HG03460 (cell line): ENCODE measurements at regions not wholly inside any gene's neighbourhood (a gene's known extent, or its start where the extent isn't known, plus 50 kb on each side); places are given as distances from the start of the nearest gene placed in this dataset.
A peak's percentile ranks its signal among the peaks of the same experiment; 100 is the strongest.

Experiments used
- ATAC-seq: cut with Tn5 transposase; IDR thresholded peaks from one replicate; pipeline ENCODE4 v1.9.1; 2021; ENCODE audit not compliant: unreplicated experiment

DNA sequence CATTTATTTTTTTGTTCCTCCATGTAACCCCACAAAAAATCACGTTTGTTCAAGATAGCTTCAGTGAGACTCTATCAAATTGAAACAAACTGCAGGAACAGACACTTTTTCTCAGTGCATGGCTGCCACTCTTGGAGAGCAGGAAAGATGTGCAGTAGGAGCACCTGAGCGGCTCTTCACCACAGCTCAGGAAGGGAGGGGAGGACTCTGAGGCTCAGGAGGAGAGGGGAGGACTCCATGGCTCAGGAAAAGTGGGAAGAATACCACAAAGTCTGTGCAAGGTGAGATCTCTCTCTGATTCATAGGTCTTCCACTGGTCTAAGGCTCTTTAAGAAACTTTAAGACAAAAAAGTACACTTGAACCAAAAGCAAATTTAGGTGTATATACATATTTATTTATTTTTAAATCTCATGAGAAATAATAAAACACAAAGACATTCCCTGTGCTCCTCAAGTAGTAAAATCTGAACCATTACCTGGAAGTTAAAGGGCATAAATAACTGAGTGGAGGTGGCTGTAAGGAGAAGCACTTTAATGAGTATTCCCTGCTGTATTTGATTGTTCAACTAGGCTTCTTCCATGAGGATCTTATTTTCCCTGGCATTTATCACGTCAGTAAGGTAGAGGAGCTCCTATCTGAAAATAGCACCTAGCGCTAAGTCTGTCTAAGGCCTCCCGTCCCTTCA, 69.2 kb upstream of the CCN6 start:
- ATAC-seq: no peak

DNA sequence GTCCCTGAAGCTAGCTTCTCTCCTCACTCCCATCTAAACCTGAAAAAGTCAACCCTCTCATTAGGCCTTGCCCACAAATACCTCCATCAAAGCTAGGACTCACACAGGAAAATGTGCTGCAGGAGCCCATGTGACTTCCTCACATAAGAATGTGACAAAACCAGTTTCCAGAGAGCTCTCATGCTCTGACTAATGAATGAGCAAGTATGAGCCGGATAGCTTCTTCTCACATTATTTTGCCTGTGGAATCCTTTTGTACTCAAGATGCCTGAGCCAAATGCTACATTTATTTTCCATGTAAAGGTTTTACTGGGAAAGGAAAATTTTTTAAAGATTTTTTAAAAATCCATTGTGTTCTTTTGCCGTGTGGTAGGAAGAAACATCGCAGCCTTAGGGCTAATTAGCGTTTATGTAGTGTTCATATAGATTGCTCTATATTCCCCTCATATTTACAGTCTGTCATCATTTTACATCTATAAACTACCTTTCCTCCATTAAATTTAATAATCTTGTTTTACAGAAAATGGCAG, 68.6 kb upstream of the CCN6 start:
- ATAC-seq: no peak

DNA sequence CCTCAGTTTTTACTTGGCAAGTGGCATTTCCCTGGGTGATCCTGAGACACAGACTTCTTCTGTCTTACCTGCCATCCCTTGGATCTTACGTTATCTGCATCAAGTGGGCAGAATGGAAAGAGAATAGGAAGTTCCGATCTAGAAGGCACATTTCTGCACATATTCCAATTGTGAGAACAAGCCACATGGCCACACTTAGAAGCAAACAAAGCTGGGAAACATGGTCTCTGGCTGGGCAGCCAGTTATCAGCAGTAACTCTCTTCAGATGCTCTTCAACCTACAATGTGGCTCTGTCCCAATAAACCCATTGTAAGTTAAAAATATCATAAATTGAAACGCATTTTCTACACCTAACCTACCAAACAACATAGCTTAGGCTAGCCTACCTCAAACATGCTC, 67.3 kb upstream of the CCN6 start:
- no peak for ATAC-seq

DNA sequence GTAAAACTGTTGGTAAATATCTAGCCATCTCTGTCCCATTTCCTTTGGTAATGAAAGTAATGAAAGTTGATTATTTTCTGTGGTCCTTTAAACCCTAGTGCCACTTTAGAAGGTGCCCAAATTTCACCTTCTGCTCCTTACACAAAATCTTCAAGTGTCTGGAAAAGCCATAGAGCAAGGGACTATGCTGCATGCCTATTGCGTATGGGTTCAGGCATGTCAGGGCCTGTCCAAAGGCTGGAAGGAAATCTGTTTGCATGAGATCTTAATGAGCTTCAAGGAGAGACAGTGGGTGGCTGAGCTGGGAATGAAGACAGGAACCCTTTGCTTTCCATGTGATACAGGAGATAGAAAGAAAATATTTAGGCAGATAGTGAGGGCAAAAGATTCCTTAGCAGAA, 66.6 kb upstream of the CCN6 start:
- no peak for ATAC-seq

DNA sequence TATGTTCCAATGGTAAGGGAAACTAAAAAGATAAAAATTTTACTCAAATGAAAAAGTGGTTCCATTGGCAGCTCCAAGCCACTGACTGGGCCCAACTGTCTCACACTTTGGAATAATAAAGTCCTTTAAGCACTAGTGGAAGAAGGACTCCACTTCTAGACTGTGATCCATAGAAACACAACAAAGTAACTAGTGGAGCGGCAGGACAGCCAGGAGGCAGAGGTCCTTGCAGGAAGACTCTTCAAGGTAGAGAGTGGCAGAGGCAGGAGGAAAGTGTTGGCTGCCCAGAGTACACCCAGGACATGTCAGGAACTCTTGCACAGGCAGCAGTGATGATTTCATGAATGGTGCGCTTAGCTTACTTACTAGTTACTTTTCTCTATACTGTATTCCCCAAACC, 65.0 kb upstream of the CCN6 start:
- ATAC-seq: no peak

DNA sequence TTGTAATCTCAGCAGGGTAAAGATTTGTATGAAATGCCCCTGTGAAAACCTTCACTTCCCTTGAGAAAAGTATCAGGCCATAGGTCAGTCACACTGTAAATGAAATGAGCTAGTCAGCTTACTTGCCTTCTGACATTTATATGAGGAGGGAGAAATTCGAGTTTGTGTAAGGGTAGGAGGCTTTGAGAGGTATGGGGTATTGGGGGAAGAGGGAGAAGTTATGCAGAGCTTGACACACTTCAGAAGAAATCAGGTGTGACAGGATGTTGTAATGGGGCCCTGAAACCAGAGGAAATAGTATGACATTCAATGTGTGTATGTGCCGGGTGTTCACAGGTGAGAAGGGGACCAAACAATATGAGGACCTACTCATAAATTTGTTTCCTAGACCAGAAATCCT, 64.2 kb upstream of the CCN6 start:
- no peak for ATAC-seq

DNA sequence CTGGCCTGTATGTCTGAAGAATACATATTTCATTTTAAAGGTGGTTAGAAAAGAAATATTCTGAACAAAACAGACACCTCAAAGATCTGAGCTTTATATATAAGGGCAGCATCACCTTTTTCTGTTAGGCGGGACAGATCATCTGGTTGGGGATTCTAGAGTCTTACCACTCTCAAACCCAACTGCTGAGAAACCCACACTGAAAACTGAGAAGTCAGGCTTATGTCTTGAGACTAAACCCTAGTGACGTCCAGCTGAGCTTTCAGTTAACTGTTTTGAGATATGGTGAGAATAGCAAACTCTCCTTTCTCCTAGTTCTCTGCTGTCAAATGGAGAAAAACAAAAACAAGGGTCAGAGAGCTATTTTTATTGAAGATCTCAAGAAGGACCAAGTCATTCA, 63.7 kb upstream of the CCN6 start:
- no peak for ATAC-seq

DNA sequence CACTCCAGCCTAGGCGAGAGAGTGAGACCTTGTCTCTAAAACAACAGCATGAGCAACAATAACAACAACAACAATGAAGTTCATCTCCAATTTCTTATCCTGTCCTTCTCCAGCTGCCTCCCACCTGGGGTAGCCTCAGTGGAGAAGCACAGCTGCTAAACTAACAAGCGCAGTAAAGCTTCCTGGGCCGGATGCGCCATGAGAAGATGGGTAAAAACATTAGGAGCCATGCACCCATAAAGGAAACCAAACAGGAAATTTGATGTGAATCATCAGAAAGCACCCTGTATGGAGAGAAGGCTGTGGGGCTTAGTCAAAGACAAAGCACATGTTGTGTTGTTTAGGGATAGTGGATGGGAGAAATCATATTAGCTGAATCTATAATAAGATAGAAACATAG, 61.1 kb upstream of the CCN6 start:
- peak; percentile 45 for ATAC-seq

DNA sequence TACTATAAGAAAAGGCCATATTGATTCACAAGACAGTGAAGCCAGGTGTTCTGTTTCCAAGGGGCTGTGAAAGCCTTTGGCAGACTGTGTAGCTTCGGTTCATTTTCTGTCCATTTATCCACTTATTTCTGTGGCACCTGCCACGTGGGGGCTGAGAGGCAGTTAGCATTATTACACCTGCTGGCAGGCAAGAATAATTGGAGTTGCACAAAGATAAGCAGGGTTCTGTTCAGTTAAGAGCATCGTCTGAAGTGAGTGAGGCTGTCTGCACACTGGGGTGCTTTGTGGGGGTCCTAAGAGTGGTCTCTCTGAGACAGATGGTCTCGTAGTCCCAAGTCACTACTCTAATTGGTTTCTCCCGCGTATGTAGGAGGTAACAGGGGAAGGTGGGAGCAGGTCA, 60.6 kb upstream of the CCN6 start:
- no peak for ATAC-seq

DNA sequence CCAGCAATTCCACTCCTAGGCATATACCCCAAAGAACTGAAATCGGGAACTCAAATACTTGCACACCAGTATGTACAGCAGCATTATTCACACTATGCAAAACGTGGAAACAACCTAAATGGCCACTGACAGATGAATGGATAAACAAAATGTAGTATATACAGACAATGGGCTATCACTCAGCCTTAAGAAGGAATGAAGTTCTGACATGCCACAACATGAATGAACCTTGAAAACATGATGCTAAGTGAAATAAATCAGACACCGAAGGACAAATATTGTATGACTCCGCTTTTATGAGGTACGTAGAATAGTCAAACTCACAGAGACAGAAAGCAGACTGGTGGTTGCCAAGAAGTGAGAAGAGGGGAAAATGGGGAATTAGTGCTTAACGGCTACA, 59.1 kb upstream of the CCN6 start:
- ATAC-seq: no peak

DNA sequence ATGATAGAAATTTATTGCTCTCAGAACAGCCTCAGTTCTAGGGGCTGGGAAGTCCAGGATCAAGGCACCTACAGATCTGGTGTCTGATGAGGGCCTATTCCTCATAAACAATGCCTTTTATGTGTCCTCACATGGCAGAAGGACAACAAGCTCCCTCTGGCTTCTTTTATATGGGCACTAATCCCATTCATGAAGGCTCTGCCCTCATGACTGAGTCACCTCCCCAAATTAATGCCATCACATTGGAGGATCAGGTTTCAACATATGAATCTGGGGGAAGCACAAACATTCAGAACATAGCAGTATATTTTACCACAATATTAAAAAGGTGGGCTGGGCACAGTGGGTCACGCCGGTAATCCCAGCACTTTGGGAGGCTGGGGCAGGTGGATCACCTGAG, 58.5 kb upstream of the CCN6 start:
- ATAC-seq: no peak

DNA sequence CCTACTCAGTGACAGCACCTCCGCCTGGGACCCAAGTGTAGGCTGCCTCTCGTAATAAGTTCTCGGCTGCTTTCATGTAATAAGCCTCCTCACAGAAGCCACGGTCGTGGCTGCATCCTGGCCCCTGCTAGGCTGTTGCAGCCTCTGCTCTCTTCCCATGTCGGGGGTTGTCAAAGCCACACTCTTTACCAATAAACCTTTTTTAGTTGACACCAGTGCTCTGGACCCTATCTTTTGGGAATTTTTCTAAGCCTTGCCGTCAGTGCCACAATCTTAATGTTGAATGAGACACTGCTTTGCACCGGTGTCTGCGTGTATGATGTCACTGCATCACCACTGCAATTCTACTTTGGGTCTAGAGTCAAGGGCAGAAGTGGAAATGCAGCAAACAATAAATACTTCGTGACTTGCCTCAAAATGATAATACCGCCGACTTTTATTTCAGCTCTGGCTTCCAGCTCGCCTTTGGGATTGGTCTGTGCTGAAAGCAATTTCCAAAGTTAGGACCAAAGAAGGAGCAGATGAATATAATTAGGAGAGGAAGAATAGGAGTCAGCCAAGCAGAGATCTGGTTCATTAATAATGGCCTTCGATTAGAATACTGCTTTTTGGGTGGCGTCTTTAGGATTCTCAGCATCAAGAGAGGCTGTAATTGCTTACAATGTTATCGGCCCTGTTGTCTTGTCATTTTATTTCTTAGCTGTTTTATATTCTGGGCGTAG, 57.6 kb upstream of the CCN6 start:
- ATAC-seq: no peak

DNA sequence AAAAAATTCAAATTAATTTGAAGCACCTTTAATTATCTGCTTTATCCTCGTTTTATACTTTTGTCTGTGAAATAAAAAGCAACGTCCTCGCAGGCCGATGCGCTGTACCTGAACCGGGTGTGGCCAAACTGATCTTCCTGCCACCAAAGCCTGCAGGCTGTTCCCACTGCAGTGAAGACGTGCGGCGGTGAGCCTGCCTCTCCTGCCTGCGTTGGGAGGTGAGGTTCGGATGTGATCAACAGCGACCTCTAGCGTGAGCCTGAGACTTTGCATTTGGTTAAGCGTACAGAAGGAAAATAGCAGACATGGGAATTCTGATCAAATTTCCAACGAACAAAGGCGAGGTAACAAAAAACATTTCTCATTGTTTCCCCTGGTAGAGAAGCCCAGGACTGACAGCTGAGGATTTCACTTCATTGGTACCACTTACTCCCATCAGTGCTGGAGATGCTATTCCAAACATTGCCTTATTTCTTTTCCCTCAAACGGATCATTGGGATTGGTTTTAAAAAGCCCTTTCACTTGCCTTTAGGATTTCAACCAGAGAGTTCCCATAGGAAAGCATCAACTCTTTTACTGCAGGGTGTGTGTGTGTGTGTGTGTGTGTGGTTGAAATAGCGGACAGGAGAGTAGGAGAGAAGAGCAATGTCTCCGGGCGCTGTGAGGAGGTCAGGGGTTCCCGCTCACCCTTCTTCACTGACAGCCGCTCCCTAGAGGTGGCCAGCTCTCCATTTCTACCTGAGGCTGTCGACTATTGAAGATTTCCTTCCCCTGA, 56.6 kb upstream of the CCN6 start:
- ATAC-seq: no peak

DNA sequence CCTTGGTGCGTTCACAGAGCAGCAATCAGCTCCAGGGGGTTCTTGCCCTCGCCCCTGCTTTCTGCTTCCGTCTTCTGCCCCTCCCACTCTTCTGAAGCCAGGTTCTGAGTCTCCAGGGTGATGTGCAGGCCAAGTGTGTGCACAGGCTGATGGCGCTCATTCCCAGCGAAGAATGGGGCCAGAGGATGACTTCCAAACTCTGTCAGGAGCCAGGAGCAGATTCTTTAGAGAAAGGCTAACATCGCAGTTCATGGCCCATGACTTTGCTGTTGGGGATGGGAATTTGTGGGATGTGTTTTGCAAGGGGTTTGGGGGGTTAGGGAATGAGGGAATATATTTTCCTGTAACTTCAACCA, 56.1 kb upstream of the CCN6 start:
- ATAC-seq: no peak

DNA sequence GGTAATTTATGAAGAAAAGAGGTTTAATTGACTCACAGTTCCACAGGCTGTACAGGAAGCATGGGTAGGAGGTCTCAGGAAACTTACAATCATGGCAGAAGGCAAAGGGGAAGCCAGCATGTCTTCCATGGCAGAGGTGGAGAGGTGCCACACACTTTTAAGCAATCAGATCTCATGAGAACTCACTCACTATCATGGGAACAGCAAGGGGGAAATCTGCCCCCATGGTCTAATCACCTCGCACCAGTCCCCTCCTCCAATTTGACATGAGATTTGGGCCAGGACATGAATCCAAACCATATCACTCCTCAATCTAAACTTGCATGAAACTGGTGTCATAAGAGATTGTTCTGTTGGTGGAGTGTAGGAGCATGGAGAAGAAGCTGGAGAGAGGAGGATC, 51.6 kb upstream of the CCN6 start:
- ATAC-seq: no peak
